ENCODE measurements at regions not wholly inside any gene's neighbourhood (a gene's known extent, or its start where the extent isn't known, plus 50 kb on each side); places are given as distances from the start of the nearest gene placed in this dataset.

DNA sequence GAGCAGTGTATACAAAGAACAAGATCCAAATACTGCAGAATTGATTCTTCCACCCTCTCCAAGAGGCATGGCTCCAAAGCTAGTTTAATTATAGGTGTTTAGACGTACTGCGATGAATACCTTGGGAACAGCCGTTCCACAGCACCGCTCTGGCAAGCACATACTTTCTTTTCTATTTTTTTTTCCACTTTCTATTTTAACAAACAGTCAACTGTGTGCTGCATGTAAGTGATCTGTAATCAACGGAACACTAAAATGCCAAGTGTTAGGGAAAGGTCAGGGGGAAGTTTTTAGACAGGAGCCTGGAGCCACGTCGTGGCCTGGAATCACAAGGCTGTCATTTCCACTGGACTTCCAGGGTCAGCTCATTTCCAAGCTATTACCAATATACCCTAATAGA is 486.4 kb upstream of the DAB1 start:
- TF ChIP-seq REST (IDR thresholded peaks at IDR 0.05; ENCODE audit: insufficient read depth in 1 of 2, low read depth in 2 of 2, low read length in 2 of 2) = no peak
- no peak for TF ChIP-seq SIN3A (IDR thresholded peaks at IDR 0.05; ENCODE audit: borderline replicate concordance, insufficient read depth, low read length)
- TF ChIP-seq FOXP2 (optimal IDR thresholded peaks at IDR 0.05; ENCODE audit: borderline replicate concordance, extremely low read depth, extremely low read length, insufficient read depth) = no peak
- no peak for TF ChIP-seq POLR2AphosphoS5 (IDR thresholded peaks at IDR 0.05; ENCODE audit: low read depth, low read length)

DNA sequence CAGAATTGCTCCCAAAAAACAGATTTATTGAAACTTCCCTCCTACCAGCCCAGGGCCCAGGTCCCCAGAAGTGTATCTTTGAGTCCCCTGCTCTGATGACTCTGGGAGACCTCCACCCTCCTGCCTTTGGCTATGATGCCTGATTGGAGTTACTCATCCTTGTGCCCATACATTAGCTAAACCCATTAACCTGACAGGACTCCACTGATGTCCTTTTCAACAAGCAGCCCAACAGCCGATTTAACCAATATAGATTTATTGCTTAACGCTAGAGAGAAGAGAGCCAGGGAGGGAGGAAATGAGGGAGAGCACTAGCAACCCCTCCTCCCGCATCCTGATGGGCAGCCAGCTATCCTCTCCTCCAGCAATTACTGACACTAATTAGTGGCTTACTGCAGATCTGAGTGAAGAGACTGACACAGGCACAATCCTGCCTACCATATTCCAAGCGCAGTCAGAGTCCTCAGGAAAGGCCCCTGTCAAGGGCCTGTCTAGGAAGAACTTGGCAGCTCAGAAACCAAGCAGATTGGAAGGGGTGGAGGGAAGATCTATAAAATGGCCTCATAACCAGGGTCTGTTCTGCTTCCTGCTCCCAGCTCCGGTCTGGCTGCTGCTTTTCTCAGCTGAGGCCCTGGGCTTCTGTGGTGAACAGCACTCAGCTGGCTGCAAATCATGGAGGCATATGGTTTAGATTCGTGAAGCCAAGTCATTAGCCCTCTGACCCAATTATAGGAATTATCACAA is 484.5 kb upstream of the DAB1 start:
- TF ChIP-seq REST (IDR thresholded peaks at IDR 0.05; ENCODE audit: insufficient read depth in 1 of 2, low read depth in 2 of 2, low read length in 2 of 2) (no peak), POLR2AphosphoS5 (IDR thresholded peaks at IDR 0.05; ENCODE audit: low read depth, low read length) (no peak), SIN3A (IDR thresholded peaks at IDR 0.05; ENCODE audit: borderline replicate concordance, insufficient read depth, low read length) (no peak), TAF1 (IDR thresholded peaks at IDR 0.05; ENCODE audit: borderline replicate concordance, insufficient read depth, low read length) (no peak), FOXP2 (optimal IDR thresholded peaks at IDR 0.05; ENCODE audit: borderline replicate concordance, extremely low read depth, extremely low read length, insufficient read depth) (no peak)

- no peak for TF ChIP-seq REST (IDR thresholded peaks at IDR 0.05; ENCODE audit: insufficient read depth in 1 of 2, low read depth in 2 of 2, low read length in 2 of 2)
- TF ChIP-seq FOXP2 (optimal IDR thresholded peaks at IDR 0.05; ENCODE audit: borderline replicate concordance, extremely low read depth, extremely low read length, insufficient read depth) = no peak
- no peak for TF ChIP-seq SIN3A (IDR thresholded peaks at IDR 0.05; ENCODE audit: borderline replicate concordance, insufficient read depth, low read length)
- TF ChIP-seq TAF1 (IDR thresholded peaks at IDR 0.05; ENCODE audit: borderline replicate concordance, insufficient read depth, low read length) = no peak
- no peak for TF ChIP-seq POLR2AphosphoS5 (IDR thresholded peaks at IDR 0.05; ENCODE audit: low read depth, low read length)
Observed at GRCh38 chr1:57901208-57901919, 477.5 kb upstream of the DAB1 start.

DNA sequence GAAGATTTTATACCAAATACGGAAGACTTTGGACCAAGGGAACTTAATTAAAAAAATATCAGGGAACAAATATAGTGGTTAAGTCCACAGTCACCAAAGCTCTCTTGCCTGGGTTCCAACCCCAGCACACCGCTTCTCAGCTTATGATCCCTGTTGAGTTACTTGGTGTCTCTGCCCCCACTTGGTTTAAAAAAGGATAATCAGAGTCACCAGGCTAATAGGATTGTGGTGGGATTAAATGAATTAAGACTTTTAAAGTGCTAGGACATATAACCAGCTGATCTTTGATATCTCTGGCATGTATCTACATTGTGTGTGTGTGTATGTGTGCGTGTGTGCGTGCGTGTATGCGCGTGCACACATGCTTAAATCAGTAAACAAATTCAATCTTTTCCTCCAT is 474.7 kb upstream of the DAB1 start:
- TF ChIP-seq FOXP2 (optimal IDR thresholded peaks at IDR 0.05; ENCODE audit: borderline replicate concordance, extremely low read depth, extremely low read length, insufficient read depth) (no peak), SIN3A (IDR thresholded peaks at IDR 0.05; ENCODE audit: borderline replicate concordance, insufficient read depth, low read length) (no peak), REST (IDR thresholded peaks at IDR 0.05; ENCODE audit: insufficient read depth in 1 of 2, low read depth in 2 of 2, low read length in 2 of 2) (no peak), POLR2AphosphoS5 (IDR thresholded peaks at IDR 0.05; ENCODE audit: low read depth, low read length) (no peak), TAF1 (IDR thresholded peaks at IDR 0.05; ENCODE audit: borderline replicate concordance, insufficient read depth, low read length) (no peak)
